ENCODE measurements at regions not wholly inside any gene's neighbourhood (a gene's known extent, or its start where the extent isn't known, plus 50 kb on each side); places are given as distances from the start of the nearest gene placed in this dataset.
"Not testable (repeated sequence)": the region's sequence is repeated elsewhere in the genome, so short reads cannot be mapped to it uniquely, and the experiment has no call there.

DNA sequence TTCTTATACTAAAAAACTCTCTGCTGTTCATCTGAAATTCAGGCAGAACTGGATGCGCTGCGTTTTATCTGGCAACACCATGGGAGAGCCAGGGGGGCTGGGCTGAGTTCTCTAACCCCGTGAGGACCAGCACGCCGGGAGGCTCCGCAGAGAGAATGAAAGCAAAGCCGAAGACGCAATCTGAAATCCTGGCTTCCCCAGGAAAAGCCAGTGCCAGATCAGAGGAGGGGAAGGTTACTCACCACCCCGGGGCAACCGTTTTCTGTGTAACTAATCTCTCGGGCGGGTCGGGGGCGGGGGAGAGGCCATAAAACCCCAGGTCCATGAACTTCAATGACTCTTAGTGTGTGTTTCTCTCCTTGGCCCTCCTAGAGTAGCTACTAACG is 99.4 kb downstream of the SHANK2 start:
- DNase-seq (ENCODE audit: low read depth) = no peak

DNA sequence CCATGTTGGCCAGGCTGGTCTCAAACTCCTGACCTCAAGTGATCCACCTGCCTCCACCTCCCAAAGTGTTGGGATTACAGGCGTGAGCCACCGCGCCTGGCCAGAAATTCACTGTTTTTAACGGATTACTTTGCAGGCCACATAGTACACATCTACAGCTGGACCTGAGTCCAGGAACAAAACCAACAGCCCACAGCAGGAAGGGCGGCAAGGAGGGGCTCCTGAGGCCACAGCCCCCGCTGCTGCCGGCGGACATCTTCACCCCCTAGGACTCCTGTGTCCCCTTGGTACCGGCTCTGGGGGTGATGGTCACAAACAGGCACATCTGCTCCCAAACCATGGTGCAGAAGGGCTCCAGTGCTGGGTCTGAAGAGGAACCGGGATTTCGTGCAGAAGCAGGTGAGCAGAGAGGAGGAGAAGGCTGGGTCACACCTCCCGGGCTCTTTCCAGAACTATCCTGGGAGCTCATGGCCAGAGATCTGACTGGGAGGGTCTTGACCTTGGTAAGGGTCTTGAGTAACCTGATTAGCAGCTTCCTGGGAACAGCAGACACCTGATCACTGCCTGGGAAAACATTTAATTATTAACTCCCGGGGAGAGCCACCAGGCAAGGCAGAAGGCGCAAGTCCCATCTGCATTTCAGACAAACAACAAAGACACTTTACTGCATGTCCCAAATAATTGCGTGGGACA is 99.9 kb downstream of the SHANK2 start:
- DNase-seq (ENCODE audit: low read depth) = not testable (repeated sequence)

DNA sequence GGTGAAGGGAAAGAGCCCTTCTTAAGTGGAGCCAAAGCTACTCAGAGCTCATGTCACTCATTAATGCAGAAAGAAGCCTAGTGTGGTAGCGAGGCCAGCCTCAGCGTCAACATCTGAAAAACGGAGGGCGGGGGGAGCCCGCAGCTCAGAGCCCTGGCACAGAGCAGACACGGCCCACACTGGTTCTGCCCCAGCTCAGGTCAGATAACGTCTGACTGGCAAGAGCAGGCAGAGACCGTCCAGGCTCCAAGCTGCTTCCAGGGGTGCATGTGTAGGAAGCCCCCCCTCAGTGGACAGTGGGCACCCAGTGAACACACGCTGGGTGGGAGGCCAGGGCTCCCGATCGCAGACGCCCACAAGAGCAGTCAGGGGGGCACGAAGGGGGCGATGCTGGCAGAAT is 100.8 kb downstream of the SHANK2 start:
- DNase-seq (ENCODE audit: low read depth) = no peak

DNA sequence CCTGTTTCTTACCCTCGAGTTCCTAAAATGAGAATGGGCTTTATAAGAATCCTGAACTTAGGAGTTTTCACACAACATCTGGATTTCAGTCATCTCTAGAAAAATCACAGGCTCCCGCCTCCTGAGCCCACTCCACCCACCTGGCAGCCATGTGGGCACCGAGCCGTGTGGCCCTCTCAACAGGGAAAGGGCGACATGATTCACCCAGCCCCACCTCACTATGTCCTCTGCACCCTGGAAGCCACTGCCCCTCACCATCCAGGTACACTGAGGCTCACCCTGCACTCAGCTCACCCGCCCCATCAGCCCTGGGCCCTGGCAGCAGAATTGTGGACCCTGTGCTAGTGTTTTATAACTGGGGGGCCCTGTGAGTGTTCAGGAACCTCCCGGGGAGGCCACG is 101.5 kb downstream of the SHANK2 start:
- no peak for DNase-seq (ENCODE audit: low read depth)

DNA sequence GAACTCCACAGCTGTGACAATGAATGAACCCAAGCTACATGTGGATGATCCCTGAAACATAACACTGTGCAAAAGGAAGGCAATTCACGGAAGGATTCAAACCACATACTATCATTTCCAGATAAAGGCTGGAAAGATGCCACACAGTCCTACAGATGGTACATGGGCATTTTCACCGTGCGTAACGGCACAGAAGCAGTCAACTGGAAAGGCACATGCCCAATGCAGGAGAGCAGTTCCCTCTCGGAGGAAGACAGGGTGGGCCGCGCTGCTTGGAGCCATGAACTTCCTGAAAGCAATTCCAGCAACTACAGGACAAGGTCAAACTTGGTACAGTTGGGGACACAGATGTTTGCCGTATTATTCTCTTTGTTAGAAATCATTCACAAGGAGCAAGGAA is 103.7 kb downstream of the SHANK2 start:
- DNase-seq (ENCODE audit: low read depth) = no peak

DNA sequence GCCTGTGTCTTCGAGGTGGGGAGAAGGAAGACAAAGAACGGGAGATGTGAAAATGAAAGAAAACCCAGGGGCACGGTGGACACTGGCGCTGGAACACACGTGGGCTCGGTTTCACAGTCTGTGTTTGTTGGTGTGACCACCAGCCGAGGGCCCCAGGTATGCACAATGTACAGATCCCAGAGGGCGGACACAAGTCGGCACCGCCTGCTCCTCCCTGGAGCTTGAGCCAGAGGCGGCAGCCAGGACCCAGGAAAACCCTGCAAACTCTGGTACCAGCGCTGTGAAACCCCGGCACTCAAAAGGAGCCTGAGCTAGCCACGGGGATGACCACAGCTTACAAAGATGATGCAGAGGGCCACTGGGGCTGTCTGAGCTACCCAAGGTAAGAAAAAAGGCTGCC is 105.0 kb downstream of the SHANK2 start:
- no peak for DNase-seq (ENCODE audit: low read depth)

DNA sequence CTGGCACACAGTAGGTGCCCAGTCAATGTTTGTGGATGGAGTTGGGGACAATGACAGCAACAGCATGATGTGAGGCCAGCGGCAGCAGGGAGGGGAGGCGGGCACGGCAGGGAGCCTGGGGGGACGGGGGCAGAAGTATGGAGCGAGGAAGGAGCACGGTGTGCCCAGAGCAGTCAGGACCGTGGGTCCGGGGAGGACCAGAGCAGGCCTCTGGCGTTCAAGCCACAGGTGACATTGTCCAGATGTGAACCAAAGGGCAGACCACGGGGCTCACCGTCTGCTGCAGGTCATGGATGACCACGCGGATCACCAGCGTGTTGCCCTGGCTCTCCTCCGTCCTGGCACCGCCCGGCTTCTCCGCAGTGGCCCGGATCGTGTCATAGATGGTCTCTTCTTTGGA is 105.5 kb downstream of the SHANK2 start:
- no peak for DNase-seq (ENCODE audit: low read depth)

DNA sequence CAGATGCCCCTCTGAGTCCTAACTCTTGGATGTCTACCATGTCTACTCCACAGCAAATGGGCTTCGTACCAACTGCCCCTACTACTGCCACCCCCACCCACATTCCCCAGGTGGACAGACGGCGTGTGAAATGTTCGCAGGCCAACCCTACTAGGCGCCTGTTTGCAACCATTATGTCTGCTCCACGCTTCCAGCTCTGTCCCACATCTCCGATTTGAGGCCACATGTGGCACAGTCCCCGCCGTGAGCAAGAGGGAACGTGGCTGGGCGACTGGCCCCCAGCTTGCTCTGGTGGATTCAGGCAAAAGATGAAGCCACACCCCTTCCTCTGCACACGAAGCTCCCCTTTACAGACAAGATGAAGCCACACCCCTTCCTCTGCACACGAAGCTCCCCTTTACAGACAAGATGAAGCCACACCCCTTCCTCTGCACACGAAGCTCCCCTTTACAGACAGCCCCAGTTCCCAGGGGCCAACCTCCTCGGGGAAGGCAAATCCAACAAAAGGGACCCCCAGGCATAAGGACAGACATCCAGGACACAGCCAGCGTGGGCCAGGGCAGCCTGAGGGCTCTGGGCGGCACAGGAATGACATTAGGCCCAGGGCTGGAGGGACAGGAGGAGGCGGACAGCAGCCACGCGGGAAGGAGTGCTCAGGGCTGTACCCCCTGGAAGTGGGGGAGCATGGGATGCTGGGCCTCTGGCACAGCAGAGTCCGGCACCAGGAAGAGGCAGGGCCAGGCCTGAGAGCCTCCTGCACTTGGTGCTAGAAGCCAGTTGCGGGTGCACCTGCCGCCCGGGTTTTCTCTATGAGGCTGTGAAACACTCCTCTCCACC is 106.2 kb downstream of the SHANK2 start:
- DNase-seq (ENCODE audit: low read depth) = no peak

DNA sequence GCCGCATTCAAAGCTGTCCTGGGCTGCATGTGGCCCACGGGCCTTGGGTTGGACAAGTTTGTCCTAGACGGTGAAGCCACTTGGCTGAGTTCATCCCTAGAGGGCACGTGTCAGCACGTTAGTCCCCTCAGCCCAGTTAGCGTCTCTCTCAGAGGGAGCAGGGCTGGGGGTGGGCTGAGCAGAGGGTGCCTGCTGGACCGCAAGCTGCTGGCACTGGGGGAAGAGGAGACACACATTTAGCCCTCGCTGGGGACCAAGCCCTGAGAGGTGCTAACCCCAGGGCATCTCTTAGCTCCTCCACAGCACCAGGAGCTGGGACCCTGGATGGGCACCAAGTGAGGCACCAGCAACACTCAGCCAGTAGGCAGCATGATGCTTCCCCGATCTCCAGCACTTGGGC is 107.0 kb downstream of the SHANK2 start:
- DNase-seq (ENCODE audit: low read depth) = no peak

DNA sequence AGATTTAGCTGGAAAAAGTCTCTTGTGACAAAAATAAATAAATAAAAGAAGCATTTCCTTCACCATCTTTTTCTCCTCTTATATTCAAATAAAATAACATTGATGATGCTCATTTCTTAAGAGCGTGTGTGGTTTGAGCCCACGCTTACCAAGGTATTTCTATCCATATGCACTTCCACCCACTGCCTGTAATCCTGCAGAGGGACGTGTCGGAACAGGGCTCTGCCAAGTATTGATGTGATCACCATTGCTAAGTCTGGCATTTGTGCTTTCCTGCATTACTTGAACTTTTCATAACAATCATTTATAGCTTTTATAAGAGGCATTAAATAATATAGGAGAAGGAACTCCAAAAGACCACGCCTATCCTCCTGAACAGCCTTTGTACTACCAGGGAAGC is 107.6 kb downstream of the SHANK2 start:
- DNase-seq (ENCODE audit: low read depth) = no peak

DNA sequence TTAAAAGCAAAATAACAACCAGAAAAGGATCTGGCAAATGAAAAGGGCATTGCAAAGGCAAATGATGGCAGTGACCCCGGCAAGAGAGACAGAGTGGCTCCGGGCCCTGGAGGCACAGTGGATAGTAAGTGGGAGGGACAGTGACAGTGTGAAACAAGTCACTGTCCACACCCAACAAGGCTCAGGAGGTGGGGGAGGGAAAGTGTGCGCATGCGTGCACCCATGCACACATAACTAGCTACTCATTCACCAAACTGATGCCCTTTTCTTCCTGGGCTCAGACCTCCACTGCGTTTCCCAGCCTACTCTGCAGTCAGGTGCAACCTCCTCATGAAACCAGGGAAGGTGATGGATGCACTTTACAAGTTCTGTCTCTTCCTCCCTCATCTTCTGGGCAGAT is 108.4 kb downstream of the SHANK2 start:
- no peak for DNase-seq (ENCODE audit: low read depth)

DNA sequence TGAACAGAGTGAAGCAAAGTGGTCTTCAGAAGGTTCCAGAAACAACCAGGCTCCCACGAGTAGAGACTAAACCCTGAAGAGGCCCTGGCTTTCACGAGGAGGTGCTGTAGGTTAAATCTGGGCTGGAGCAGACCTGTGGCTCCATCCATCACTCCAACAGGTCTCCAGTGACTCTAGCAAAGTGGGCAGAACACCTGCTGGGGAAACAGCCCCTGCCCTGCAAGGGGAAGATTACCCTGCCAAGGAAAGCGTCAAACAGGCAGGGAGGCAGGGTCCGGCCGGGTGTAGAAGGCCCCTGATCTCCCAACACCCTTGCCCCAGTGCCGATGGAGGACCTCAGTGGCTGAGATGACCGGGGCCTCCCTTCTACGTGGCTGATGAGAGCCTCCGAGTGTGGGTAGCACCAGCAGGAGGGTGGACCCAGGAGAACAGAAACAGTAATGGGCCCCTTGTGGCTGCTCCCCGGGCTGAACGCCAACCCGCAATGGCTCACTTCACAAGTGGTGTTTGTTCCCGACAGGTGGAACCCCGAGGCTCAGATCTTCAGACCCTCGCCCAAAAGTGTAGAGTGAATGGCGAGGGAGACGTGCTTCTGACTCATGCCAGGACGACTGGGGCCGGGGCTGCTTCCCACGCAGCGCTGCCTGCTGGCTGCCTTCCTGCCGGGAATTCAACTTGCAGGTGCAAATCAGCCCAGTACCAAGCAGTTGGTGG is 112.0 kb downstream of the SHANK2 start:
- no peak for DNase-seq (ENCODE audit: low read depth)

DNA sequence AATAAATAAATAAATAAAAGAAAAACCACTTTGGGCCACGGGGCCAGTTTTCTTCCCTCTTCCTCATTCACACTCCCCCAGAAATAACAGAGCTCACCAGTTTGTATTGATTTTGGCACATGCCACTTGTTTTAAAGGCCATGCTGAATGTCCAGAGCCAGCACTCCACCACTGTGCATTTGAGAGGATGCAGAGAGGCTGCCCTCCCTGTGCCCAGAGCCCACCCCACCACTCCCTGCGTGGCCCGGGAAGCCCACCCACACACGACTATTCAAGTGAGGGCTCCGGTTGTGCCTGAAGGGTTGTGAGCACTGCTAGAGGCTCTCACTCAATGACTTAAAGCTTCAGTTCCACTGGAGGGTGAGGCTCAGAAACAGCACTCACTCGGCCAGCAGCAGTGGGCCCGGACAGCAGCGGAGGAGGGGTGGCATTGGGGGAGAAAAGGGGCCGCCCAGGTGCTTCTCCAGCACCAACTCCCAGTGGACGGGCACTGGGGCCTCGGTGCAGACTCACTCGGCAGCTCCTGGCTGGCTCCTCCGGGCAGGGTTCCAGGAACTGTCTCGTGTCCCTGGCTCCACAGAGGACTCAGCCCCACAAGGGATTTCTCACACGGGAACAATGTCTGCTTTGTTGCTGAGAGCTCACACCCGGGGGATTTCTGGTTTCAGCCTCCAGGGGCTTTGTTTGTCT is 112.7 kb downstream of the SHANK2 start:
- no peak for DNase-seq (ENCODE audit: low read depth)

DNA sequence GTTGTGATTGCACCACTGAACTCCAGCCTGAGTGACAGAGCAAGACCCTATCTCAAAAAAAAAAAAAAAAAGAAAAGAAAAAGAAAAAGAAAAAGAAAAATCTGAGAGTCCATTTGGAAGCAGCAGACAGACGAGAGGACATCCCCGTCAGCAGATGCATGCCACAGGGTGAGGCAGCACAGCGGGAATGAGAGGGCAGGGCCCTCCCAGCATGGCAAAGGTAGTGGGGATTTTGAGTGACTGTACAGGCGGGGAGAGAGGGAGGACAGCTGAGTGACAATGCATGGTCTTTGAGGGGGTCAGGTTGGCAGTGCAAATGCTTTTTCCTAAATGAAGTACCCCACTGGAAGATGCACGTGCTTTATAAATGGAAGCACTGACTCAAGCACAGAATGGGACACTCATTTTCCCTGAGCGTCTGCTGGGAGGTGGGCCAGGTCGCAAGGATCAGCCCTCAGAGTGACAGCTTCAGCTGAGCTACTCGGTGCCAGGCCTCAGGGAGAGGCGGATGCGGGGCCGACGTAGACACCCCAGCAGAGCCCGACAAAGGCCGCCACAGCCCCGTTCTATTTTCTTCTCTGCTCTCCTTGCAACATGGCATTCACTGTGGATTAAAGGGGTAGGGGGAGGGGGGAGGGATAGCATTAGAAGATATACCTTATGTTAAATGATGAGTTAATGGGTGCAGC is 113.5 kb downstream of the SHANK2 start:
- no peak for DNase-seq (ENCODE audit: low read depth)

DNA sequence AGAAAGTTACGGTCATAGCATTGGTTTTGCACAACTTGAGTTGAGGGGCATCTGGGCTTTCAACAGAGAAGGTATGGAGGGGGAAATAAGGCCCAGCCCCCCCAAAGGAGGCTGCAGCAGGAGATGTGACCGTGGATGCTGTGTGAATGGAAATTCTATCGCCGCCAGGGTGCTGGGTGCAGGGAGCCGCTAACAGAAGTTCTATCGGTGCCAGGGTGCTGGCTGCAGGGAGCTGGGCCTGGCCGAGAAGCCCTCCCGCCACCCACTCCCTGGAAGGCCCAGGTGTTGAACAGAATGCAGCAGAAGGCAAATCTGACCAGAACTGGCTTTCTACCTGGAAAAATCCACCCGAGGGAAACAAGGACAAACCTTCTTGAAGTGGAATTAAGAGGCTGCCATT is 115.0 kb downstream of the SHANK2 start:
- no peak for DNase-seq (ENCODE audit: low read depth)

DNA sequence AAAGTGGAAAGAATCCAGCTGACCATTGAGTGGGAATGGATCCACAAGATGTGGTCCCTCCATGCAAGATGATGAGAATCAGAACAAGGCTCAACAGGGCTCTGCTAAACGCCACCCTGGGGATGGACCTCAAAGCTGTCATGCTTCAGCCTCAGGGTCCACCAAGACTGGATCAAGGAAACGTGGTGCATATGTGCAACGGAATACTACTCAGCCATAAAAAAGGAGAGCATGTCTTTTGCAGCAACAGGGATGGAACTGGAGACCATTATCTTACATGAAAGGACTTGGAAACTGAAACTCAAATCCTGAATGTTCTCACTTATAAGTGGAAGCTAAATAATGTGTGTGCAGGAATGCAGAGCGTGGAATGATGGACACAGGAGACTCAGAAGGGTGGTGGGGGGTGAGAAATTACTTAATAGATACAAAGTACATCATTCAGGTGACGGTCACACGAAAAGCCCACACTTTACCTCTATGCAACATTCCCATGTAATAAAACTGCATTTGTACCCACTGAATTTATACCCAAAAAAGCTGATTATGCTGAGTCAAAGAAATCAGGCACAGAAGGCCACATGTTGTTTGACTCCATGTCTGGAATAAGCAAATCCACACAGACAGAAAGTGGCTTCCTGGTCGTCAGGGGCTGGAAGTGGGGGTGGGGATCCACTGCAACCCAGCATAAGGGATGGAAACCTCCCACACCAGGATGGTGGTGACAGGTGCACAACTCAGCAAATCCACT is 116.1 kb downstream of the SHANK2 start:
- no peak for DNase-seq (ENCODE audit: low read depth)

DNA sequence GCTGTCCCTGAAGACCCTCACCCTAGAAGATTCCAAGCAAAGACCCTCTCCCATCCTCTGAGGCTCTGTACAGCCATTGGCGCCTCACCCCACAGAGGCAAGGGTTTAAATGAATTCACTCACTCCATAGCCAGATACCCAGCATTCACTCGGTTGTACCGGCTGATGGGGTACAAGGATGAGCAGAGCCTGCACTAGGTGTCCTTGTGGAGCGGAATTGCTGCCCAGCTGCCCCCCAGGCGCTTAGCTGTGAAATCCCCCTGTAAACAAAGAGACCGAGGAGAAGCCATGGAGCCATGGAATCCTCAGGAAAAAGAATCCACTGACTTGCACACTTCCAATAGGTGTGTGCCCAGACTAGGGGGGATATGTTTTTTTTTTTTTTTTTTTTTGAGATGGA is 117.3 kb downstream of the SHANK2 start:
- no peak for DNase-seq (ENCODE audit: low read depth)

DNA sequence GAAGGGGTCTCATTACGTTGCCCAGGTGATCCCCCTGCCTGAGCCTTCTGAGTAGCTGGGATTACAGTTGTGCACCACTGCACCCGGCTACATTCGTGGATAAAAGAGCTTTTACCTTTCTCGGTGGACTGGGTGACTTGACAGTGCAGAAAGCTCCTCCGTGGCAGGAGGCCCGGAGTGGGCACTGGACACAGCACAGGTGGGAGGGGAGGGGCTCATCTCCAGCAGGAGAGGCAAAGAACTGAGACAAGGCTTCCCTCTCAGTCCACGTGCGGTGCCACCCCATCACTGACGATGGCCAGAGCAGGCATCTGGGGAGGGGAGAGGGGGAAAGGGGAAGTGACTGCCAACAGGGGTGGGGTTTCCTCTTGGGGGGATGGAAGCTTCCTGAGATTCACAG is 118.4 kb downstream of the SHANK2 start:
- no peak for DNase-seq (ENCODE audit: low read depth)

DNA sequence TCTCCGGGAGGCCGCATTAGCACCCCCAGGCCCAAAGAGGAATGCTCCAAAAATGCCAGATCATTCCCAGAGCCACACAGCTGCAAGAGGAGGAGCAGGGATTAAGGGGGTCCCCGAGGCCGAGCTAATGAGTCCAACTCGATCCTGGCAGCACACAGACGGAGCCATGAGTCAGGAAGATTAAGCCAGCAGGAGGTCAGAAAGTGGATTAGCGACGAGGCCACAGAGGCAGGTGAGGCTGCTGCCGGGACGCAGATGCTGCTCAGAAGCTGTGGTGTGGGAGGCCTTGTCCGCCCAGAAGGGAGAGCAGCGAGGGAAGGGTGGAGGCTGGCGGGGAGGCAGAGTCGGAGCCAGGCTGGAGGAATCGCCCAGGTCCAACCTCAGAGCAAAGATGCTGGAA is 120.5 kb downstream of the SHANK2 start:
- no peak for DNase-seq (ENCODE audit: low read depth)

DNA sequence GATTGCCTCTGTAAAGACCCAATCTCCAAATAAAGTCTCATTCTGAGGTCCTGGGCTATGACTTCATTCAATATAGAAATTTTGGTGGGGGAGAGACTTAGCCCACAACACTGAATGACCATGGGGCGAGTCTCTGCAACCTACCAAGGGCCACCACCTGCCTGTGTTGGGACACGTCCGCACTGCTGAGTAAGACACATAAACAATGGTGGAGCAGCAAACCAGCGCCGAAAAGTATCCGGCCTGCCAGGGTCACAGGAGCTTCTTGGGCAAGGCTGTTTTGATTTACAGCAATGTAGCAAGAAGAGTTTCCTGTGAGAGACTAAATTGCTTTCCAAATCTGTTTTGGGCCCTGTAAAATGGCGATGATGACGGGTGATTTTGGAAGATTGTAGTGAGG is 122.3 kb downstream of the SHANK2 start:
- DNase-seq (ENCODE audit: low read depth) = no peak

DNA sequence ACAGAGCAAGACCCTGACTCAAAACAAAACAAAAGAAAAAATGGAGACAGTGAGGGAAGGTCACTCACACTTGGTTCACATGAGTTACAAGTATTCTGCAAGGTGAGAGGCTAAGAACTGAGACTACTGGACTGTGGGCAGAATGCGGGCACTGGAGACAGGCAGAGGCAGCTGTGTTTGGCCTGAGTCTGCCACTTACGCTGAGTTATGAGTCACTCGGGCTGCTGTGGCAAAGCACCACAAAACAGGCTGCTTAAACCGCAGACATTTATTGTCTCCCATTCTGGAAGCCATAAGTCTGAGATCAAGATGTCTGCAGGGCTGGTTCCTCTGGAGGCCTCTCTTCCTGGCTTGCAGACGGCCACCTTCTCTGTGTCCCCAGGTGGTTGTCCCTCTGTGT is 122.8 kb downstream of the SHANK2 start:
- DNase-seq (ENCODE audit: low read depth) = peak; percentile 6
